H9 (cell line): ENCODE measurements at regions not wholly inside any gene's neighbourhood (a gene's known extent, or its start where the extent isn't known, plus 50 kb on each side); places are given as distances from the start of the nearest gene placed in this dataset.

ENCODE experiments used
- DNase-seq: peaks from one replicate; pipeline ENCODE4 v3.0.0-alpha.2; 2017
- H2AFZ ChIP-seq: one replicate; pipeline ENCODE4 v1.6.1; 2013; ENCODE audit warnings: mild to moderate bottlenecking, low read length, control low read depth, moderate library complexity
- H2AK5ac ChIP-seq: 2 replicates; pipeline ENCODE4 v1.6.1; 2013; ENCODE audit warnings: low read length, control low read depth, mixed read lengths; ENCODE audit not compliant: insufficient read length
- H2BK120ac ChIP-seq: one replicate; pipeline ENCODE4 v1.6.1; 2013; ENCODE audit warnings: low read depth, mild to moderate bottlenecking, low read length, control low read depth, inconsistent platforms; ENCODE audit not compliant: poor library complexity, severe bottlenecking
- H2BK12ac ChIP-seq: 2 replicates; pipeline ENCODE4 v1.6.1; 2013; ENCODE audit warnings: low read length, control low read depth, mixed read lengths, low read depth; ENCODE audit not compliant: insufficient read length
- H2BK15ac ChIP-seq: 2 replicates; pipeline ENCODE4 v1.6.1; 2013; ENCODE audit warnings: low read depth, low read length, control low read depth
- H2BK20ac ChIP-seq: one replicate; pipeline ENCODE4 v1.6.1; 2013; ENCODE audit warnings: low read depth, mild to moderate bottlenecking, low read length, control low read depth, inconsistent platforms; ENCODE audit not compliant: poor library complexity, severe bottlenecking
- H2BK5ac ChIP-seq: 2 replicates; pipeline ENCODE4 v1.6.1; 2013; ENCODE audit warnings: low read length, control low read depth, mixed read lengths; ENCODE audit not compliant: insufficient read length
- H3K14ac ChIP-seq: 2 replicates; pipeline ENCODE4 v1.6.1; 2013; ENCODE audit warnings: low read length, control low read depth; ENCODE audit not compliant: insufficient read depth
- H3K18ac ChIP-seq: 2 replicates; pipeline ENCODE4 v1.6.1; 2013; ENCODE audit warnings: low read depth, mild to moderate bottlenecking, mixed read lengths, low read length, control low read depth; ENCODE audit not compliant: insufficient read length
- H3K23ac ChIP-seq: 2 replicates; pipeline ENCODE4 v1.6.1; 2013; ENCODE audit warnings: low read length, control low read depth, mixed read lengths, low read depth; ENCODE audit not compliant: insufficient read length
- H3K23me2 ChIP-seq: 2 replicates; pipeline ENCODE4 v1.6.1; 2013; ENCODE audit warnings: low read depth, mild to moderate bottlenecking, mixed read lengths, low read length, control low read depth; ENCODE audit not compliant: insufficient read length, poor library complexity, severe bottlenecking
- H3K27ac ChIP-seq: 2 replicates; pipeline ENCODE4 v1.5.1; 2013; ENCODE audit warnings: low read length, control low read depth, mixed read lengths, low read depth; ENCODE audit not compliant: insufficient read length
- H3K27me3 ChIP-seq: 2 replicates; pipeline ENCODE4 v1.6.1; 2013; ENCODE audit warnings: low read length, control low read depth, inconsistent platforms; ENCODE audit not compliant: insufficient read depth
- H3K4ac ChIP-seq: 2 replicates; pipeline ENCODE4 v1.6.1; 2013; ENCODE audit warnings: low read depth, mild to moderate bottlenecking, control low read depth, inconsistent platforms, low read length, moderate library complexity
- H3K4me1 ChIP-seq: 2 replicates; pipeline ENCODE4 v1.6.1; 2013; ENCODE audit warnings: low read length, control low read depth, inconsistent platforms; ENCODE audit not compliant: insufficient read depth
- H3K4me2 ChIP-seq: 2 replicates; pipeline ENCODE4 v1.6.1; 2013; ENCODE audit warnings: low read length, control low read depth, mixed read lengths; ENCODE audit not compliant: insufficient read length, insufficient read depth
- H3K56ac ChIP-seq: 2 replicates; pipeline ENCODE4 v1.6.1; 2013; ENCODE audit warnings: low read depth, mild to moderate bottlenecking, mixed read lengths, low read length, control low read depth; ENCODE audit not compliant: insufficient read length
- H3K79me1 ChIP-seq: 2 replicates; pipeline ENCODE4 v1.6.1; 2013; ENCODE audit warnings: low read depth, mild to moderate bottlenecking, moderate library complexity, low read length, control low read depth, inconsistent platforms; ENCODE audit not compliant: insufficient read depth, poor library complexity, severe bottlenecking
- H3K79me2 ChIP-seq: 2 replicates; pipeline ENCODE4 v1.6.1; 2013; ENCODE audit warnings: low read length, control low read depth, inconsistent platforms; ENCODE audit not compliant: insufficient read depth
- H3K9ac ChIP-seq: 2 replicates; pipeline ENCODE4 v1.6.1; 2013; ENCODE audit warnings: low read length, control low read depth, mixed read lengths; ENCODE audit not compliant: insufficient read length; ENCODE audit errors: extremely low read depth
- H3K9me3 ChIP-seq: one replicate; pipeline ENCODE4 v1.6.1; 2013; ENCODE audit warnings: low read depth, low read length, inconsistent platforms; ENCODE audit not compliant: control insufficient read depth
- H3T11ph ChIP-seq: one replicate; pipeline ENCODE4 v1.6.1; 2013; ENCODE audit warnings: mild to moderate bottlenecking, low read length, control low read depth, inconsistent platforms
- H4K20me1 ChIP-seq: one replicate; pipeline ENCODE4 v1.6.1; 2013; ENCODE audit not compliant: control insufficient read depth, insufficient read length, insufficient read depth
- H4K5ac ChIP-seq: 2 replicates; pipeline ENCODE4 v1.6.1; 2013; ENCODE audit warnings: low read depth, mild to moderate bottlenecking, mixed read lengths, low read length, control low read depth; ENCODE audit not compliant: insufficient read length
- H4K8ac ChIP-seq: replicated peaks from 2 replicates; pipeline ENCODE4 v1.6.1; 2013; ENCODE audit warnings: low read length, control low read depth, mixed read lengths, low read depth; ENCODE audit not compliant: insufficient read length
- H4K91ac ChIP-seq: 2 replicates; pipeline ENCODE4 v1.6.1; 2013; ENCODE audit warnings: low read depth, mild to moderate bottlenecking, moderate library complexity, mixed read lengths, low read length, control low read depth; ENCODE audit not compliant: insufficient read length
- H3K27ac Mint-ChIP-seq, 3 experiments: 2 replicates in 2 of 3; 3 replicates in 1 of 3; pipeline ENCODE4 v1.8.0; 2020 to 2021; ENCODE audit warnings: mixed read lengths in 3 of 3, mild to moderate bottlenecking in 1 of 3, moderate library complexity in 1 of 3
- H3K27me3 Mint-ChIP-seq: 2 replicates; pipeline ENCODE4 v1.8.0; 2021; ENCODE audit warnings: low read depth, mild to moderate bottlenecking, moderate library complexity, mixed read lengths
- H3K36me3 Mint-ChIP-seq, 3 experiments: 2 replicates in 2 of 3; 3 replicates in 1 of 3; pipeline ENCODE4 v1.8.0; 2020 to 2021; ENCODE audit warnings: low read depth in 3 of 3, mixed read lengths in 3 of 3; ENCODE audit not compliant: insufficient read depth in 1 of 3
- H3K4me1 Mint-ChIP-seq, 2 experiments: 2 replicates each; pipeline ENCODE4 v1.8.0; 2020; ENCODE audit warnings: mixed read lengths in 2 of 2
- H3K4me3 Mint-ChIP-seq, 2 experiments: 2 replicates in 1 of 2; 3 replicates in 1 of 2; pipeline ENCODE4 v1.8.0; 2020 to 2021; ENCODE audit warnings: mild to moderate bottlenecking in 2 of 2, mixed read lengths in 2 of 2, moderate library complexity in 1 of 2
- H3K9me3 Mint-ChIP-seq, 2 experiments: 2 replicates in 1 of 2; 3 replicates in 1 of 2; pipeline ENCODE4 v1.8.0; 2020; ENCODE audit warnings: mild to moderate bottlenecking in 2 of 2, mixed read lengths in 2 of 2, moderate library complexity in 1 of 2
- WGBS: extraction: QIAGEN DNeasy Blood & Tissue Kit; methylation state at CpG from one replicate; pipeline ENCODE4 v1.1.7; 2013; ENCODE audit warnings: missing lambda C conversion rate, low lambda C conversion rate, mixed read lengths; ENCODE audit not compliant: insufficient read length; ENCODE audit errors: extremely low coverage; 5-methylcytosine and 5-hydroxymethylcytosine counted together
- TF ChIP-seq, protein P1 (sequence below): fragments of 200-600 bp; sonication (generic); conservative IDR thresholded peaks from 3 replicates; pipeline ENCODE4 v1.8.0; 2021; ENCODE audit warnings: antibody characterized with exemption, mild to moderate bottlenecking

DNA sequence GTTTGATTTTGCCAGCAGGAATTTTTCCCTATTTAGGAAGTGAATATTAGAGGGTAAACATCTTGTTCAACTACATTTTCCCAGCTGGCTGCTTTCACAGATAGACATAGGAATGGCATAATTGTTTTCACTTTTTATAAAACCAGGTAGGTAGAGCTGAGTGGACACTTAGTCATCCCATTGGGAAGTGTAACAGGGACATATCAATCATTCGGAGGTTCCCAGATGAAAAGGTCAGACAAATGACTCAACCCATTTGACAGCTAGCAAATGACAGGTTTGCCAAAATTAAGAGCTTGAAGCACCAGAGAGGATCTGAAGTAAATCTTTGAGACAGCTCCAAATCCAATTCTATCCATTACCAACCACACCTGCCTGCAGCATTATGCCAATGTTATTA, 205.3 kb downstream of the SLC39A8 start:
- Histone ChIP-seq H2AK5ac (no peak overlapping the region), H3K79me1 (no peaks in the 10 kb centered on the region), H2BK12ac (no peak overlapping the region), H4K20me1 (no peaks in the 10 kb centered on the region), H3K9me3 (no peaks in the 10 kb centered on the region), H2AFZ (no peak overlapping the region), H2BK15ac (no peak overlapping the region), H4K91ac (no peak overlapping the region), H3K4me2 (no peak overlapping the region), H3K23ac (peak overlapping the region; percentile 56), H2BK5ac (no peak overlapping the region), H3K27ac (no peak overlapping the region), H3K56ac (no peak overlapping the region), H3K23me2 (no peaks in the 10 kb centered on the region), H2BK20ac (no peak overlapping the region), H3K4me1 (no peaks in the 10 kb centered on the region), H3T11ph (no peak overlapping the region), H2BK120ac (no peak overlapping the region), H3K14ac (no peak overlapping the region), H4K8ac (no peak overlapping the region), H3K27me3 (no peaks in the 10 kb centered on the region), H3K4ac (no peak overlapping the region), H3K9ac (no peak overlapping the region), H4K5ac (no peak overlapping the region), H3K79me2 (no peaks in the 10 kb centered on the region), H3K18ac (no peak overlapping the region)
- TF ChIP-seq, protein P1, sequence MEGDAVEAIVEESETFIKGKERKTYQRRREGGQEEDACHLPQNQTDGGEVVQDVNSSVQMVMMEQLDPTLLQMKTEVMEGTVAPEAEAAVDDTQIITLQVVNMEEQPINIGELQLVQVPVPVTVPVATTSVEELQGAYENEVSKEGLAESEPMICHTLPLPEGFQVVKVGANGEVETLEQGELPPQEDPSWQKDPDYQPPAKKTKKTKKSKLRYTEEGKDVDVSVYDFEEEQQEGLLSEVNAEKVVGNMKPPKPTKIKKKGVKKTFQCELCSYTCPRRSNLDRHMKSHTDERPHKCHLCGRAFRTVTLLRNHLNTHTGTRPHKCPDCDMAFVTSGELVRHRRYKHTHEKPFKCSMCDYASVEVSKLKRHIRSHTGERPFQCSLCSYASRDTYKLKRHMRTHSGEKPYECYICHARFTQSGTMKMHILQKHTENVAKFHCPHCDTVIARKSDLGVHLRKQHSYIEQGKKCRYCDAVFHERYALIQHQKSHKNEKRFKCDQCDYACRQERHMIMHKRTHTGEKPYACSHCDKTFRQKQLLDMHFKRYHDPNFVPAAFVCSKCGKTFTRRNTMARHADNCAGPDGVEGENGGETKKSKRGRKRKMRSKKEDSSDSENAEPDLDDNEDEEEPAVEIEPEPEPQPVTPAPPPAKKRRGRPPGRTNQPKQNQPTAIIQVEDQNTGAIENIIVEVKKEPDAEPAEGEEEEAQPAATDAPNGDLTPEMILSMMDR, result no peak
- Mint-ChIP-seq H3K4me3 (no peak overlapping the region), H3K9me3 (no peaks in the 10 kb centered on the region), H3K4me1 (peaks cover 0 to 3% of the 10 kb centered on the region in 2 experiments; a peak in 1 of 4 replicates), H3K27ac (no peak overlapping the region), H3K27me3 (no peaks in the 10 kb centered on the region), H3K36me3 (no peaks in the 10 kb centered on the region)
- WGBS, result no CpG with 5 or more reads among the region's 1 CpG
- DNase-seq, result no peak
